CD4-positive, alpha-beta T cell treated with Interleukin-21 for 1 hour (primary cell): ENCODE measurements at regions not wholly inside any gene's neighbourhood (a gene's known extent, or its start where the extent isn't known, plus 50 kb on each side); places are given as distances from the start of the nearest gene placed in this dataset.

ENCODE experiments used
- DNase-seq: peaks from one replicate; pipeline ENCODE4 v3.0.0-alpha.2; 2020

DNA sequence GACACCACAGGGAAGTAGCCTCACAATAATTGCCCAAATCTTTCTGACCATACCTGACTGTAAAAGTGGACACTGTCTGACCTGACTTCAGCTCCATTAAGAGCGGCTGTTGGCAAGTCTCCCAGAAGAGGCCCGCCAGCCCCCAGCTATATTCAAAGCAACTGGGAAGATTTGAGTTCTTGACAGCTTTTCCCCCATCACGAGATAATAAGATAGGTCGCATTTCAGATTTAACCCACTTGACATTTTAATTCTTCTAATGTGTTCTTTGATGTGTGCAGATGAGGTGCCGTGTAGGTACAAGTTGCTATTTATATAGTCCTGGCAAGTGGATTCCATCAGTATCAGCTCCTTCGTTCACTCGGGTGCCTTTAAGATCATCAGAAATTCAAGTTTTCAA, 345.7 kb downstream of the DRD1 start:
- DNase-seq = no peak

DNA sequence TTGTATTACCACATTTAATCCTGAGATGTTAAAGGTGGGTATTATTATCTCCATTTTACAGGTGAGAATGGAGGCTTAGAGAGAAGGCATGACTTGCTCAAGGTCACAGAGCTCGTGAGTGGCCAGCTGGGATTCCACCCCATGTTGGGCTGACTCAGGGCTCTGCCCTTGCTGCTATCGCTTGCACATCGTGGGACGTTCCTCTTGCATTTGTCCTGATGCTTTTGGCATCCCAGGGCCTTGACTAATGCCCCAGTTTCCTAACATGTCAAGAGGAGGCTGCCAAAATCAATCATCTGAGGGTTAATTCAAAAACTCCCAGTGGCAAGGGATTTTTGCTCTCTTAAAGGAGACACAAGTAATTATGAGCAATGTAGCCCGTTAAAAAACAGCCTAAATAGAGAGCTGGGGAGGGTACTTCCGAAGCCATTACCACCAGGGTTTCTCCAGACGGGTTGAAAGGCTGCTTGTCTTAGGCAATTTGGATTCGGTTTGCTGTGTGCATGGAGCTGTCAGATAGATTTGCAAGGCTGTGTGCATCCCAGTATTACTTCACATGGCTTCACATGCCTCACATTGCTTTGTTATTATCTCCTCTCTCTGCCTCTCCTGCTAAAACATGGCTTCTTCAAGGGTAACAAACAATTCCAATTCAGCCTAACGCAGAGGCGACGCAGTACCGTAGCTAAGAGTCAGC, 347.4 kb downstream of the DRD1 start:
- no peak for DNase-seq

DNA sequence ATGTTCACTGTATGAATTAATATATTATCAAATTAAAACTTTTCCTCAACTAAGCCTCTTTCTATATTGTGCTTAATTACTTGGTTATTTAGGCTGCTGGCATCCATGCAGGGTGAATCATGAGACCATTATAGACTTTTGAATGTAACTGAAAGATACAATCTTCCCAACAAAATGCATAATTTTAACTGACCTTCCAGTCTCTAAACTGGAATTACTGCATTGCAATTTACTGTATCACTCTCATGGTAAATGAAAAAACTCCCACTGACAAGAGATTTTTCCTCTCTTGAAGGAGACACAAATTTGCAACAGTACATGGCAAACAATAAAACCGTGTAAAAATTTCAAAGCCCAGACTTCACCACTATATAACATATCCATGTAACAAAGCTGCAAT, 349.5 kb downstream of the DRD1 start:
- DNase-seq = no peak

DNA sequence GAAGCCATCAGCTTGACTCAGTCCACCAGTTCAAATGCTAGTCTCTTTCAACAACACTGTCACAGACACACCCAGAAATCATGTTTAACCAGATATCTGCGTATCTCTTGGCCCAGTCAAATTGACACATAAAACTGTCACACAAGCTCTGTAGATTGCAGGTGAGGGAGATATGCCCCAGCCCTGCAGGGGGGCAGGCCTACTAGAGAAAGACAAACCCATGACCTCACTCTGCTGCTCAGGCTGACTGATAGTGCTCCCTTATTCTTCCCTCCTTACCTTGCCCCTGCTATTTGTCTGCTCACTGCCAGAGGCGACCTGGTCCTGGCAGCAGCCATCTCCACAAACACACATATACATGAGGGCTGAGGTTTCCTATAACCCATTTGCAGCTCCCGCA, 351.3 kb downstream of the DRD1 start:
- no peak for DNase-seq

DNA sequence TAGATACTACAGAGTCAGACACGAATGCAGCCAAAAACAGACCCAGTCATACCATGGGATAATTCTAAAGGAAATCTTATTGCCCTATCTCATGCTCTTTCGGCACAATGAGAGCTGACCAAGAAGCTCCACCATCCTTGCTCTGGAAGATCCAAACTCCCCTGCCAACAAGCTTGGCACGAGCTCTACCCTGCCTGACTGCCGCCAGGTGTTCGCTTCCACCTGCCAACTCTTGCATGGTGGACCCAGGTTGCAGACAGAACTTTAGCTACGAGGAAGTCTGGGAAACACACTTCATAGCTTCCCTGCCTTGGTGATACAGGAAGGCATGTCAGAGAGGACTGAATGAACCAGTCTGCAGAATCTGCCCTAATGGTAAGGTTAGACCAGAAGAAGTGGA, 355.0 kb downstream of the DRD1 start:
- DNase-seq = no peak

DNA sequence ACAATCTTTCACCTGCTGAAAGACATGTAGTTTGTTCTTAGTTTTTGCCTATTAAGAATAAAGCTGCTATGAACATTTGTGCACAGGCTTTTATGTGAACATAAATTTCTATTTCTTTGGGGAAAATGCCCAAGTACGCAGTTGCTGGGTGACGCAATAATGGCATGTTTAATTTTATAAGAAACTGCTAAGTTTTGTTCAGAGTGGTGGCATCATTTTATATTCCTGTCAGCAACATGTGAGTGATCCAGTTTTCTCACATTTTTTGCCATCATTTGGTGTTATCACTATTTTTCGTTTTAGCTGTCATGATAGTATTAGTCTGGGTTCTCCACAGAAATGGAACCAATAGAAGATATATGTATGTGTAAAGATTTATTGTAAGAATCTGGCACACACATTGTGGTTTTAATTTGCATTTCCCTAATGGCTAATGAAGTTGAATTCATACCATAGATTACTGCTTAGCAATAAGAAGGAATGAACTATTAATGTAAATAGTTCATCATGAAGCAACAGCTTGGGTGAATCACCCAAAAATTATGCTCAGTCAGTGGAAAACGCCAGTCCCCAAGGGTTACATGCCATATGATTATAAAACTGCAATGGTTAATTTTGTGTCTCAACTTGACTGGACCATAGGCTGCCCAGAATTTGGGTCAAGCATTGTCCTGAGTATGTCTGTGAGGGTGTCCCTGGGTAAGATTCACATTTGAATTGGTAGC, 358.6 kb downstream of the MSX2 start:
- DNase-seq = no peak

DNA sequence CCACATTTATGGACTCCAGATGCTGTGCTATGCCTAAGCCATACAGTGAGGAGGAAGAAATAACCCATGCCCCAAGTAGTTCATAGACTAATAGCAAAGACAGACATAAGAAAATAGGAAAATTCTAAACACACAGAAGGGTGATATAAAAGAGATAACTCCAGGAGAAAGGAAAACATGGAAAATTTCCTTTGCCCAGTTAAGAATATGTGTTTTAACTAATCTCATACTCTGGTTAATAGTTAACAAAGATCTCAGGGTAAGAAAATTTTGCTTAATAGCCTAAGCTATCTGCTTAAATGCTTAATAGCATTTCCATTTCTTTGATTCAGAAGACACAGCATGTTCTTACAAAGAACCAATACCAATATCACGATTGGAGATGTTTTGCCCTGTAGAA, 358.0 kb downstream of the MSX2 start:
- no peak for DNase-seq

DNA sequence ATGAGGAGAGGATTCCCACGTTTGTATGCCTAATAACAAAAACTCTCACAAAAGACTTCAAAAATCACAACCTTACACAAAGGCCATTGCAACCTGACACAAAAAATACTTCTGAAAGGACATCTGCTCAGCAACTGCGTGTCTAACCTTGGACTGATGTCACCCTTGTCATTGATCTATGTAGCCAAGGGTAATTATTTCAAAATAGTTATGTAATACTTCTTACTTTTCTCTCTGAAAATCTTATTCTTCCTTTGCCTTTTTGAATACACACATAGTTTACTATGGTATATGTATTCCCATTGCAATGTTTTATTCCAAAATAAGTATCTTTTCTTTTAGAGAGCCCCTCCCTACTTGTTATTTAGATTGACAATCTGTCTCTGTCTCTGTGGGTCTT, 355.3 kb downstream of the MSX2 start:
- DNase-seq = no peak

DNA sequence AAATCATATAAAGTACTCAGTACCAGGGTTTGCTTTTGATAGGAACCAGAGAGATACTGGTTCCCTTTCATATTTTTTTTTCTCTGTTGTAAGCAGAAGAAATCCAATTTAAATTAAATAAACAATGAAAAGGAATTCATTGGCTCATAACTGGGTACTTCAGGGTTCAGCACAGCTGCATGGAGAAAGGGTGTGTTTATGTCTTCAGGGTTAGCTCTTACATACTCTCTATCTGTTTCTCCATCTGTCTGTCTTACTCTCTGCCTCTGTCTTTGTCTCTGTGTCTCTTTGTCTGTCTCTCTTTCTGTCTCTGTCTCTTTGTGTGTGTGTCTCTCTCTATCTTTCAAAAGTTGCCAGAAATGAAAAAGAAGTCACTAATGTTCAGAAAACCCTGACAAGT, 345.9 kb downstream of the MSX2 start:
- DNase-seq = no peak

DNA sequence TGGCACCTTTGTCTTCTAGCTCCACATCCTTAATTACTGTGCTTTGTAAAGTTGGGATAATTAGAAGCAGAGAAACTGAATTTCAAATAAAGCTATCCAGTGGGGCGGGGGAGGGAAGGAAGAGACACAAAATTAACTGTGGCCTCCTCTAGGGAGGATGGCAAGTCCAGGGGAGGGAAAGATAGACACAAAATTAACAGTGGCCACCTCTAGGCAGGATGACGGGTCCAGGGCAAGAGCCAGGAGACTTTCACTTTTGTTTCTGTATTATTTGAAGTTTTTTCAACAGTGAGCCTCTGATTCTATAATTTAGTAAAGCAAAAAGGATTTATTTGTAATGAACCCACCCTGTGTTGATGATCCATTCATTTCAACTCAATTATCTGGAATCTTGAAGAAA, 335.9 kb downstream of the MSX2 start:
- DNase-seq = no peak

DNA sequence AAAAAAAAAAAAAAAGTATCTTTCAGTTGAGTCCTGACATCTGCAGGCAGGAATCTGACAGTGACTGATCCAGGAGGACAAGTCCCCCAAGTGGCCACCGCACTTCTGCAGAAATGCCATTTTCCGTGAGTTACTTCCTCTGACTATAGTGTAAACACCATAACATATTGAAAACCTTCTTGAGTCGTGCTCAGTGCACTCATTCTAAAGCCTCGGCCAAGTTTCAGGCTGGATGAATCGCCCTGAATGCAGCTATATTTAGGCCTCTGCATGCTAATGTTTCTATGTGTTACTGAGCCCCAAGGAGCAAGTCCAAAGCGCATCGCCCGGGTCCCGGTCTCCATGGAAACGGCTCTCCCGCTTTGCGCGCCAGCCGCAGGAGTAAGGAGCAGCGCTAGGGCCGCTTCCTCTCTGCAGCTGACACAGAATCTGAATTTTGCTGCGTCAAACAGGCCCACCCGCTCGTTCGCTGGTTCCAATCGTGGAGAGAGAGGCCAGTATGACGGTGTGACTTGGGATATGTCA, 335.4 kb downstream of the MSX2 start:
- DNase-seq = no peak

DNA sequence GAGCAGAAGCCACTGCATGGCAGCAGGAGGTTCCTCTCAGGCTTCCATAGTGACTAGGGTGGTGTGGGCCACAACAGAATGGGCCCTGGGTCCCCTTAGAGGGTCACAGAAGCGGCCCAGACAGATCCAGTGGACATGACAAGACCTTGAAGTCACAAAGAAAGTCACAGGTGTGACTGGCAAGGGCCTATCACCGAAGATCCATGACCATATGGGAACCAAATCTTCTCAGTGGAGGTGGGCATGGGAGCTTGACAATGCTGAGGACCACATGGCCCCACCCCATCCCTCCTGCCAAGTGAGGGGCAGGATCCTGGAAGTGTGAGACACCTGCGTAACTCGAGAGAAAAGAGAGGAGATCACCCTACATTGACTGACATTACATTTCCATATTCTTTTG, 332.4 kb downstream of the MSX2 start:
- no peak for DNase-seq

DNA sequence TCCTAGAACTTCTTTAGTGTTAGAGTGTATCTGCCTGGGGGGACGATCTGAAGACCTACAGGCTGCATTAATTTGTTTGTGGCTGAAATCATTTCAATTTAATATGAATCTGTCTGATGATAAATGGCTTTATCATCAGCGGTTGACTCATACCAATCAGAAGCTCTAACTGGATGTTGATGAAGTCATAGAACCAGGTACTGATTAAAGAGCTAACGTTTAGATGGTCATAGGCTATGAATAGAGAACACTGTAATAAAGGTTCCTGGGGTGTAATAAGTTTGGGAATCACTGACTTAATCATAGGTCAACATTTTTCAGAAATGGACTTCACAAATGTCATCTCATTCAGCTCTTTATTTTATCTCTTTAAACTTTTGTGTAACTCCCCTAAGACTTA, 329.9 kb downstream of the MSX2 start:
- no peak for DNase-seq

DNA sequence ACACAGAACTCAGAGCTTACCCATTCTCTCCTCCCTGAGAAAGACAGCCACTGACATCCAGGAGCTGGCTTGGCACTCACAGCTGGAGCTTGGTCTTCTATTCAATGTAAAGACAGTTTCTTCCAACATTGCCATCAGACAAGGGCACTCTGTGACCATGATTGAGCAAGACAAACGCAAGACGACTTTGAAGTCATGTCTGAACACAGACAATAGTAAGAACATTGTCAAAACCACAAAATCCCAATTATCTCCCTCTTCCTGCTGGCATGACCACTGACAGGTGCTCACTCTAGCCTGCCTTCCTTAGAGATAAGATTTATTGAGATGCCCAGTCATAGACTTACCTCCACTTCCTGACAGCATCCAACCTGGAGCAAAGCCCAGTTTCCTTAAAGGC, 328.0 kb downstream of the MSX2 start:
- no peak for DNase-seq

DNA sequence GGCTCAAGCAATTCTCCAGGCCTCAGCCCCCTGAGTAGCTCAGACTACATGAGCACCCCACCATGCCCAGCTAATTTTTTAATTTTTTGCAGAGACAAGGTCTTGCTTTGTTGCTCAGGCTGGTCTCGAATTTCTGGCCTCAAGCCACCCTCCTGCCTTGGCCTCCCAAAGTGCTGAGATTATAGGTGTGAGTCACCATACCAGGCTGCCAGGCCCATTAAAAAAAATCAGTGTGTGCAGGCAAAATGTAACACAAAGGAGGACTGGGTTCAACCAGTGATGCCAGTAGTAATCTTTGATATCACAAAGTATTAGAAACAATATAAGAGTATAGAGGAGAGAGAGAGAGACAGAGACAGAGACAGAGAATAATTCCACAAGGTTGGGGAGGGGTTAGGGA, 322.7 kb downstream of the MSX2 start:
- no peak for DNase-seq

DNA sequence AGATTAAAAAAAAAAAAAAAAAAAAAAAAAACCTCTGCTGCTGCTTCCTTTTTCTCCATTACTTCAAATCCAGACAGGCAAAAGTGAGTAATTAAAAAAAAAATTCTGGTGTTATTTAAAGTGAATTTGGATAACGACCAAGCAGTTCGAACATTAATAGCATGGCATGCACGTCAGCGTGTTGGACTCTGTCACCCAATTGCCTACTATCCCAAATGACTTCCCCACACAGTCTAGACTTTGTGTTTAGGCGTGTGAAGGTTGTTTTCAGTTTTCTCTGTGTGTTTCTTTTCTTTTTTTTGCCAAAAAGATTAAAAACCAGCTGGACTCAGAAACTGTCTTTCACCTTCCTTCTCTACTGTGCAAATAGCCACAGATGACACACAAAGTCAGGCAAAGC, 321.4 kb downstream of the MSX2 start:
- no peak for DNase-seq

DNA sequence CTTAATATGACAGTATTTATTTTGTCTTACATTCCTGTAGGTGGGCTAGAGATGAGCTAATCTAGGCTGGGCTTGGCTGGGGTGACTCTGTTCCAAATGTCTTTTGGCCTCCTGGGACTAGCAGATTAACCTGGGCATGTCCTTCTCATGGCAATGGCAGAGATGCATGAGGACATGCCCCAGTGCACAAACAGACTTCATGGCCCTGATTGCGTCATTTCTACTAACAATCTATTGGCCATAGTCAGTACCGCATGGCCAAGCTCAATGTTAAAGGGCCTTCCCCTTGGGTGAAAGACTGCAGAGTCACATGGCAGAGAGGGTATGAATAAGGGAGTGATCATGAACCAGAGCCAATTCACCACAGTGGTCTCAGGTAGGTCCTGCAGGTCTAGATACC, 313.4 kb downstream of the MSX2 start:
- DNase-seq = no peak

DNA sequence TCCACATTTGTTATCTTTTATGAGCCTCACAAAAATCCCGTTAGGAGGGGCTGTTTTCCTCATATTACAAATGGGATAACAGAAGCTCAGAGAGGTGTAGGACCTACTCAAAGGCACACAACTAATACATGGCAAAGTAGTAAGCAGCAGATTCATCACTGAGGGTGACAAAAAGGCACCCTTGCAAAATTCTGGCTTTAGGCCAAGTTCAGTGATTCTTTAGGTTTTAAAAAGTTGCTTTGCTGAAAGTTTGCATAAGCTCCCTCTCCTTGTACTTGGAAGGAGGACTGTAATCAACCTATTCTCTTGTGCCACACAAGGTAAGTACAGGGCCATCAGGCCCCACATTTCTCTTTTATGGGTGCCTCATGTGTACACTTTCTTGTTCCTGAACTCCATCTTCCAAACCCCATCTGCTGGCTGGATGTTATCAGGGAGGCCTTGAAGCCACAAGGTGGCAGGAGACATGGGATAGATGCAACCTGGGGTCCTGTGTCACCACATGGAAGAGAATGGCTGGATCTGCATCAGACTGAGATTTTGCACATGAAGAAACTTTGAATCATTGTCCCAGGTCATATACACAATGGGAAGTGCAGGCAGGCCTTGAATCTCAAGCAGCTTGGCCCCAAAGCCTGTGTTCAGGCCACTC, 311.6 kb downstream of the MSX2 start:
- no peak for DNase-seq

DNA sequence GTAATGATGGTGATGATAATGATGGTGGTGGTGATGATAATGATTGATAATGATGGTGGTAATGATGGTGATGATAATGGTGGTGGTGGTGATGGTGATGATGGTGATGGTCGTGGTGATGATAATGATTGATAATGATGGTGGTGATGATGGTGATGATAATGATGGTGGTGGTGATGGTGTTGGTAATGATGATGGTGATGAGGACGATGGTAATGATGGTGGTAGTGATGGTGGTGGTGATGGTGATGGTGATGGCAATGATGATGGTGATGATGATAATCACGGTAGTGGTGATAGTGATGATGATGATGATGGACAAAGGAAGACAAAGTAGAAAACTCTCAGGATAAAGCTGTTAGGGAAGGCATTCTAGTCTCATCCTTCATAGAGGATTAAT, 310.5 kb downstream of the MSX2 start:
- no peak for DNase-seq

DNA sequence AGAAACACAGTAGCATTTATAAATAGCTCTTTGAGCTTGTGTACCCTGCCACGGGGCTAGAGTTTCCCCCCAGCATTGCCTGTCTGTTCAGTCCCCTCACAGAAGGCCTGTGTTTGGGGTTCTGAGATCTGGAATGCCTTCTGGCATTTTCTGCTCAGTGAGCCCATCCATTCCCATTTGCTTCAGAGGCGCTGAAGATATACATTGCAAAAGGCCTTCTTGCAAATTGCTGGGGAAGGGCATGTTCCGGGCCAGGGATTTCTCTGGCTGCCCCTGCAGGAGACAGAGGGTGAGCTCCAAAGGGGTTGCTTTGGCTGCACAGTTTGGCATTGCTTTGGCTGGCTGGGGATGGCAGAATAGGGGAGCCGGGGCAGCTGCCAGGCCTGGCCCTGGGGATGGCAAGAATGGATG, 308.4 kb downstream of the MSX2 start:
- no peak for DNase-seq

DNA sequence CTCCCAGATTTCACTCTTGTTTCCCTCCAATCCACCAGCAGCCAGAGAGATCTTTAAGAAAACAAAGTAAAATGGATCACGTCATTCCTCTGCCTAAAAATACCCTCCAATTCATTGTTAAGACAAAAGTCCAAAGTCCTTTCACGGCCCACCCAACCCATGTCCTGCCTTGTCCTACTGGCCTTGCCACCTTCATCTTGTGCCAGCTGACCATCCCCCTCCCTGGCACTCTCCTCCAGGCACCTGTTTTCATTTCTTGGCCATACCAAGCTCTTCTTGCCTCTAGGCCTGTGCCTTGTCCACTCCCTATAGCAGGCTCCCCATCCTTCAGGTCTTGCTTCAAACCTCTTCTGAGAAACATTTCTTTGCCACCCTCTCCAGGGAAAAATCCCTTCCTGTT, 307.6 kb downstream of the MSX2 start:
- DNase-seq = no peak

DNA sequence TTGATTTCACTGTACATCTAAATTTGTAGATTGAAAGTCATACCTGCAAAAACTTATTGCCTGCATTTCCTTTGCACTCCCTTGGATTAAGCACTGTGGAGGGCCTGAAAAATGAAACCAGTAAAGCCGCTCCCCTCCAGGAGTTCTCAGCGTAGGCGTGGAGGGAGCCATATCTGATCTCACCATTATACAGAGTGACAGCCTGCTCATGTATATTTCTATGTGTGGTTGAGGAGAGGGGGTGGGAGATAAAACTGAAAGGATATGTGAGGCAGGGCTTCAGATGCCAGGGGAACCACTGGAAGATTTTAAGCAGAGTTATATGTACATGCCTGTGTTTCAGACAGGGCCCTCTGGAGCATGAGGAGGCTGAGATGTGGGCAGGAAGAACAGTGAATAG, 303.0 kb downstream of the MSX2 start:
- DNase-seq = no peak

DNA sequence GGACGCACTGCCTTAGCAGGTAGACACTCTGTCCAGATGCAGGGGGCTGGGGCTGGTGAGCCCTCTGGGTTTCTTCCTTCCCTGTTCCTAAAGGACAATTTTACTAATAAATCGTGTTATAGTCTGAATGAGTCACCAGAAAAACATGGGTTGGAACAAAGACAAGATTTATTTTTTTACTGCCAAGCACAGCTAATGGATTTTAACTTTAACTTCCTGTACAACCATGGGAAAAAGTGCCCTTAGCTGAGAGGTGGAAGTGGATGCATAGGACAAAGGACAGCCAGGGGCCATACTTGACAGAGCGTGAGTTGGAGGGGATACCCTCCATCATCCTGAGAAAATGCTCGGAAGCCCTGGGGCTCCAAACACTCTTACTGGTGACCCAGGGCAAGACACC, 300.7 kb downstream of the MSX2 start:
- no peak for DNase-seq
